NOMO-1 treated with dmso at 0.1 percent for 144 hours (cell line): ENCODE measurements at regions not wholly inside any gene's neighbourhood (a gene's known extent, or its start where the extent isn't known, plus 50 kb on each side); places are given as distances from the start of the nearest gene placed in this dataset.

Experiments
- DNase-seq: peaks from one replicate; lab custom pipeline; 2025; ENCODE audit not compliant: unreplicated experiment; lab: John Stamatoyannopoulos, UW

DNA sequence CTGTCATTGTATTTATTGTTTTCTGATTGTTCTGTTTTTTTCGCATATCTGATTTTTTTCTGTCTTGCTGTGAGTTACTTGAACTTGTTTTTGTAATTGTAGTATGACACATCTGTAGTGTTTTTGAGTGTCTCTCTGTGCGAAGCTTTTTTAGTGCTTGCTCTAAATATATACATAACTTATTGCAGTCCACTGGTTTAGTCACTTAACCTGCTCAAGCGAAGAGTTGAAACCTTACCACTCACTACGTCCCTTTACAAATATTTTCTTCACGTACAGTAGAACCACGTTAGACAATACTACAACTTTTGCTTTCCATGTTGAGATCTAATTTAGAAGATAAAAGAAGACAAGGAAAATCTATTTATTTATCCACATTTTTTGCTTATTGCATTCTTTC, 713.0 kb upstream of the GRM7 start:
- no peak for DNase-seq

DNA sequence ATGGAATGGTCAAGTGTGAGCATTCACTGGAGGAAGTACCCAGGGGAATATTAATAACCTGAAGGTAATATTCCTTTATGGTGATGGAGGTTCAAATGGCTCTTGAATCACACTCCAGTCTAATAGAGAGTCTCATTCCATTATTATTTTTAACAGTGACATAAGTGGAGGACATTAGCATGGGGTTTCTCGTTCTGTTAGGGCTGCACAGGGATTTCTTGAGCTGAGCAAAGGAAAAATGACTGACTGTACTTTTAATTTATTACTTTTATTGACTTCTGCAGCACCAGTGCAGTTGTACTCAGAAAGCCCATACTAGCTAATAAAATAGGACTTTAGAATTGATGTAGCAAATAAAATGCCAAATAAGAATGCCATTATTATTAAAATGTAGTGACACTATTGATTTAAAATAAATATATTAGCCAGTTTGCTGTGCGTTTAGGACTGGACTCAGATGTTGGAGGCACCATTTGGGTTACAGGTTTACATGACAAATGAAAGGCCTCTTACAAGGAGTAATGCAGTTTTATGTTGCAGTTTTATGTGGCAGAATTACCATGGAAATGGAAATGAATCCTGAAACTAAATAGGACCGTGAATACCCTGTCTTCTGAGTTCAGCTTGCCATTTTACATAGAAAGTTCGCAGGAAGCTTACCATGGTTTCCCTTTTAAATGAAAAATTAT, 705.1 kb upstream of the GRM7 start:
- DNase-seq, result no peak

DNA sequence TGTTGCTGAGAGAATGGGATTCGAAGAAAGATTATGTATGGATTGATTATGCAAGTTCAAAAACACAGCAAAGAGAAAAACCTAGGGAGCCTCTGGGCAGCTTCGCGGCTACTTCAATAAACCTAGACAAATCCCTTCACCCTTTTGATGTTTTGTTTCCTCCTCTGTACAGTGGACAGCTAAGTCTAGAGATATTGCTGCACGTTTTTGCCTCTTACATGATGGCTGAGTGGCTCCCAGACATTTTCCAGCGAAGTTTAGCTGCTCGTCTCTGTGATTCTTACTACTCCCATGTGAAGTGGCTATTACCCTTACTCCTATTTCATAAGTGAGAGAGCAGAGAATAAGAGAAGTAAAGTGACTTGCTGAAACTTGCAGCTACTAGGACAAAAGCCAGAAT, 695.0 kb upstream of the GRM7 start:
- DNase-seq, result no peak

DNA sequence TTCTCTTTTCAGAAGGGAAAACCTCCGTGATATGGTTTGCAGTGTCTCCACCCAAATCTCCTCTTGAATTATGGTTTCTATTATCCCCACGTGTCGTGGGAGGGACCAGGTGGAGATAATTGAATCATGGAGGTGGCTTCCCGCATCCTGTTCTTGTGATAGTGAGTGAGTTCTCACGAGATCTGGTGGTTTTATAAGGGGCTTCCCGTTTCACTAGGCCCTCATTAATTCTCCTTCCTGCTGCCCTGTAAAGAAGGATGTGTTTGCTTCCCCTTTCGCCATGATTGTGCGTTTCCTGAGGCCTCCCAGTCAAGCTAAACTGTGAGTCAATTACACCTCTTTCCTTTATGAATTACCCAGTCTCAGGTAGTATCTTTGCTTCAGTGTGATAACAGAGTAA, 692.7 kb upstream of the GRM7 start:
- DNase-seq, result peak; percentile 11

DNA sequence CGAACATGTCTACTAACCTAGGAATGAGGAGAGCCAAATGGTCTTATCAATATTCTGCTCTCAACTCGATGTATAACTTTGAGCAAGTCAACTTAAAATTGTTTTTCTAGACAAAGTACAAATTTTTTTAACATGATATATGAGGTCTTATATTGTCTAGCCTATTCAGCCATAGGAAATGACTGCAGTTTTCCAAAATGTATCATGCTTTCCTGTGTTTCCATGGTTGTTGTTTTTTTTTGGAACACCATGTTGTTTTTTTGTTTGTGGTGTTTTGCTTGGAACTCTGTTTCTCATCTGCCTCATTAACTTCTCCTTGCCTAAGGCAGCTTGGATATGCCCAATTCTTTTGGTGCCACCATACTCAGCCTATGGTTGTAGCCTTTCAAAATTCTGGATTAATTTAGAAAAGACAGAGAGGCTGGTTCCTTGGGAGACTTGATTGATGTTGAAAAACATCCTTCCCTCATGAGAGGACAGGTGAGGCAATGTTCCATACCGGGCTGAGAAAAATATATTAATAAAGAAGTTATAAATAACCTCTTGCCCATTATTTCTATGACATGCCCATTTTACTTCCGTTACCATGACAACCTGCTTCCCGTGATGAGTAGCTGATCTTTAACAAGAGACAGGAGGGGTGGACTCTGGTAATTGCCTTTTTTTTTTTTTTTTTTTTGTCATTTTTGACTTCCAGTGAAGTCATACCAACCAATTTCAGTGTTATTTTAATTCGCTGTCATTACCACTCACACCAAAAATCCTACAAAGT, 687.9 kb upstream of the GRM7 start:
- no peak for DNase-seq

DNA sequence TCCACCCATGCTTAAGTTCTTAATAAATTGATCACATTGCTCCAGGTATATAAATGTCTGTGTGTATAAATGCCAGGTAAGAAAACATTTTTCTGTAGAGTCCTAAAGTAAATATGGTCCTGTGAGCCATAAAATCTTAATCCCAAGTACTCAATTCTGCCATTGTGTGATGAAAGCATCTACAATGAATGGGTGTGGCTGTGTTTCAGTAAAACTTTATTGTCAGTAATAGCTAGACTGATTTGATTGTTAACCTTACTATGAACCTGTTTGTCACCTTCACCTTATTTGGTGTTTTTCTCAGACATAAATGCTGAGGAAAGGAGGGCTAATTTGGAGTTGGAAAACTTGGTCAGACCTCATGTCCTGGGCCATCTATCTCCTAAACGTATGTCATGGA, 683.5 kb upstream of the GRM7 start:
- no peak for DNase-seq

DNA sequence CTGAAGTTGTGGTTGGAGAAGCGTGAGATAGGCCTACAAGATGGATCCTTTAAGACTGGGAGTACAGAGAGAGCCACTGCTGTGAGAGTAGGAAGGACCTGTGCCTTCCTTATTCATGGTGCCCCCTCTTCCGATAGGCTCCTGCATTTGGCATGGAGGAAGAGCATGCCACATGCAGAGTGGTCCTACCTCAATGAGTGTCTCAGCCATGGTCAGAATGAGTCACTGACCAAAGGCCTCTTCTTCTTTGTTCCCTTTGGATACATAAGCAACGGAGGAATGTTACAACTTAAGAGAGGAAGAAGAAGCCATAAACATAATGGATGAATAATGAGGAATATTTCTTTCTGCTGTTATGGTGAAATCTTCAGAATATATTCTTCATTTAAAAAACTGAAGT, 681.2 kb upstream of the GRM7 start:
- no peak for DNase-seq

DNA sequence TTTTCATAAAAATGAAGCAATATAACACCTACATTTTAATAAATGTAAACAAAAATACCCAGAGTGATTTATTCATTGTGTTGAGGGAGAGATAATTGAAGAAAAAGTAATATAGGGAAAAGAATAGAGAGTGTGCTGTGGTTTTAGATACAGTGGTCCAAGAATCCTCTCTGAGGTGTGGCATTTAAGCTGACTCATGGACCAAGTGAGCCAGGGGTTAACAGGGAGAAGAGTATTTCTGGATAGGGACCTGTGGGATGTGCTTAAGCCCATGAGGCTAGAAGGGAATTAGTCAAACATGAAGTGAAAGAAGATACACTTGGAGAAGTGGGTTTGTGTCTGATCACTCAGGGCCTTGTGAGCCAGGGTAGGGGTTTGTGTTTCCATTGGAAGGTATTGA, 680.7 kb upstream of the GRM7 start:
- DNase-seq, result no peak

DNA sequence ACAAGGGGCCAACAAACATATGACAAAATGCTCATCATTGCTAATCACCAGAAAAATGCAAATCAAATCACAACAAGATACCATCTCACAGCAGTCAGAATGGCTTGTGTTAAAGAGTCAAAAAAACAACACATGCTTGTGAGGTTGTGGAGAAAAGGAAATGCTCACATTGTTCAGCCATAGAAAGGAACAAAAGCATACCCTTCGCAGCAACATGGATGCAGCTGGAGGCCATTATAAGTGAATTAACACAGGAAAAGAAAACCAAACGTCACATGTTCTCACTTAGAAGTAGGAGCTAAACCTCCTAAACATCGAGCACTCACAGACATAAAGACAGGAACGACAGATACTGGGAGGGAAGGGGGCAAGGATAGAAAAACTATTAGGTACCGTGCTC, 678.4 kb upstream of the GRM7 start:
- DNase-seq, result no peak

DNA sequence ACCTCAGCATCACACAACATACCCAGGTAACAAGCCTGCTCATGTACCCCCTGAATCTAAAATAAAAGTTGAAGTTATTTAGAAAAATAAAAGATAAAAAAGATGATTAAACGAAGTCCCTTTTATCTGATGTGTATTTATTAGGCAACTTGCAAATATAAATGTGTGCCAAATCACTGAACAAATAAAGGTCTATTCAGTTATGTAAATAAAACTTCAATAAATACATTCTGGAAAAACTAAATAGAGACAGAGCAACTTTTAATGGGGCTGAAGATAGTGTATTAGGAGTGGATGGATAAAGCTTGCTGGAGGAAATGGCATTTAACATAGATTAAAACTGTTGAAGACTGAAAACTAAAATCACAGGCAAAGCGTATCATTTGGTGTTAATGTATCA, 678.0 kb upstream of the GRM7 start:
- no peak for DNase-seq

DNA sequence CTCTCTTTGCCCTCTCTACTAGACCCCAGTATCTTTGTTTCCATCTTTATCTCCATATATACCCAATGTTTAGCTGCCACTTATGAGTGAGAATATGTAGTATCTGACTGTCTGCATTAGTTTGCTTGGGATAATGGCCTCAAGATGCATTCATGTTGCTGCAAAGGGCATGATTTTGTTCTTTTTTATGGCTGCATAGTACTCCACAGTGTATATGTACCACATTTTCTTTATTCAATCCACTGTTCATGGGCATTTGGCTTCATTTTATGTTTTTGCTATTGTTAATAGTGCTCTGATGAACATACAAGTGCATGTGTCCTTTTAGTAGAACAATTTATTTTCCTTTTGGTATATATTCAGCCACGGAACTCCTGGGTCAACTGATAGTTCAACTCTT, 671.5 kb upstream of the GRM7 start:
- no peak for DNase-seq

DNA sequence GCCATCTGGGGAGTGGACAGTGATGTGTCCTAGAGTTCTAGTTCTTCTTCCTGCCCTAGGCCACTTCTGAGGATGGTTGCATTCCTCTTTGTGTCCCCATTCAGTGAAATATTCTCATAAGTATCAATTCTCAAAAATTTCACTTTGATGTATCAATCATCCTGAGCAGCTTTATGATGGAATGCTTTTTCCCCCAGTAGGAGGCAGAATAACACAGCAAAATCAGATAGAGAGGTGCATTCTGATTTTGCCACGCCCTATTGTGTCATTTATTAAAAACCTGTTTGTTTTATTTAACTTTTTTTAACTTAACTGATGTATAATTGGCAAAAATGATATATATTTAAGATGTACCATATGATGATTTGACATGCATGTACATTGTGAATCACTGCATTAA, 656.0 kb upstream of the GRM7 start:
- no peak for DNase-seq

DNA sequence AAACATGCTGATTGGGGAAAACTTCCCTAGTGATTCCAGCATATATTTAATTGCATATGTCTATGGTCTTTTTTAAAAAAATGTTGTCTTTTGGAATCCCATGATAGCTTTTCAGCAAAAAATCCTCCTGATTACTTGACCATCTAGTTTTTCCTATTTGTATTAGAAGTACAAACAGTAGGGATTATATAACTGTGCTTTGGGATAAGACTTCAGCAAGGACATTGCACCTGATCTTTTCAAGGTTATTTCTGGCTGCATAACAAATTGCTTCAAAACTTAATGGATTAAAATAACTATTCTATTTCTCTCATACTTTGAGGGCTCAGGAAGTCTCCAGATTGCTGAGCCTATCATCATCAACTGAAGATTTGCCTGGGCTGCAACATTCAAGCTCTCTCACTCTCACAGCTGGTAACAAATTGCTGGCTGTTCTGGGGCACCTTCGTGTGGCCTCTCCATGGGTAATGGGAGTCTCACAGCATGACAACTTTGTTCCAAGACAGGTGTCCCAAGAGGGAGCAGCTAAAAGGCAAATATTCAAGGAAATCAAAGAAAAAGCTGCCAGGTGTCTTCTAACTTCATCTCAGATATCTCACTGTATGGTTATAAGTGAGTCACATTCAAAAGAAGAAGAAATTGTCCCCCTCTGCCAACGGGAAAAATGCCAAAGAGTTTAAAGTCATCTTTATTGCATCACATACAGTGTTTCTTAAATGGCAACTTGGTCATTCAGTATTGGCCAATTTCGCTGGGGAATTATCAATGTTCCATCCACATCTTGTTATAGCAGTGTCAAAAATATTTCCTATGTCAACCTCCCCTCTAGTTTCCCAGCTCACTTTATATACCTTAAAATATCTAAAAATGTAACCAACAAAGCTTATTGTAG, 644.5 kb upstream of the GRM7 start:
- DNase-seq, result no peak

DNA sequence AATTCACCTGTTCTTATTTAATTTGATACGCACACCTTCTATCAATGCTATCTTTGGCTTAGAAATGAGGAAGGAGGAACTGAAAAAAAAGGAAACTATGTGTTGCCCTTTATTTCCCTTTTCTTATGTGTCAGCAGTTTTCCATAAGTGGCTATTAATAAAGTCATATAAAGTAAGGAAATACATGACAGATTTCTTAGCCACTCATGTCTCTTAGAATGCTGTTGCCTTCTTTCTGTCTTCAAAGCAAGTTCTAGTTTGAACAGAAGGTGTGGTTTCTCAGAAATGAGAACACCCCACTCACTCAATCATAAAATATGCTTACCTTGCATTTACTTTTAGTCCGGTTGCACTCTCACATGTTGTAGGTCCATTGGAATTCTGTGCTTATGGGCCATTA, 640.5 kb upstream of the GRM7 start:
- DNase-seq, result peak; percentile 0

DNA sequence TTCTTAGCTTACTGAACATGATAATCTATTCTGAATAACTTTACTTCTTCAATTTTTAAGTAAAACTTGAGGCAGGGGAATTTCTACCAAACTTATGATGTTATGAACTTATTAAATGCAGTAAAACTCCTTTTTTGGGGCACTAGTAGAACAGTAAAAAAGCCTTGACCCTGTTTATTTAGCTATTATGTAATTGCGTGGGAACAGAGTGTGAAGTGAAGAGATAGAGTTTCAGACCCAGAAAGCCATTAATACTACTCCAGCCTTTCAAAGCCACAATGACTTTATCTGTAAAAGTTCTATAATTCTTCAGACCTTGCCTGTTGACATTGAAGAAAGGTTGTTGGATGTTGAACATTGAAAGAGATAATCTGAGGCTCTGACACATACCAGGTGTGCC, 638.8 kb upstream of the GRM7 start:
- DNase-seq, result no peak

DNA sequence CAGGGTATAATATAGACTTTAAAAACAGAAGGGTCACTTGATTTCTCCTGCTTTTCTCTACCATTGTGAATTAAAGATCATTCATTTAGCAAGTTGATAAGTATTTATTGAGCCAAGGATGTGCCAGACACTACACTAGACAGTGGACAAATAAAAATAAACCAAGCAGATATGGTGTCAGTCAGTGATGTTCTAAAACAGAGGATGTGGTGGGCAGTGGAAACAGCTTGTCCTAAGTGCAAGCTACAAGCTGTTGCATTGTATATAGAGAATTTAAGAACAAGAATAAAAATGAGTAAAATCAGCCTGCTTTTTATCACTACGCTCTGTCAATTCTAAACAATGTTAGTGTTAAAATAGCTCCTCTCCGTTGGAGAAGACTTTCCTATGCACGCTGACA, 637.3 kb upstream of the GRM7 start:
- no peak for DNase-seq

DNA sequence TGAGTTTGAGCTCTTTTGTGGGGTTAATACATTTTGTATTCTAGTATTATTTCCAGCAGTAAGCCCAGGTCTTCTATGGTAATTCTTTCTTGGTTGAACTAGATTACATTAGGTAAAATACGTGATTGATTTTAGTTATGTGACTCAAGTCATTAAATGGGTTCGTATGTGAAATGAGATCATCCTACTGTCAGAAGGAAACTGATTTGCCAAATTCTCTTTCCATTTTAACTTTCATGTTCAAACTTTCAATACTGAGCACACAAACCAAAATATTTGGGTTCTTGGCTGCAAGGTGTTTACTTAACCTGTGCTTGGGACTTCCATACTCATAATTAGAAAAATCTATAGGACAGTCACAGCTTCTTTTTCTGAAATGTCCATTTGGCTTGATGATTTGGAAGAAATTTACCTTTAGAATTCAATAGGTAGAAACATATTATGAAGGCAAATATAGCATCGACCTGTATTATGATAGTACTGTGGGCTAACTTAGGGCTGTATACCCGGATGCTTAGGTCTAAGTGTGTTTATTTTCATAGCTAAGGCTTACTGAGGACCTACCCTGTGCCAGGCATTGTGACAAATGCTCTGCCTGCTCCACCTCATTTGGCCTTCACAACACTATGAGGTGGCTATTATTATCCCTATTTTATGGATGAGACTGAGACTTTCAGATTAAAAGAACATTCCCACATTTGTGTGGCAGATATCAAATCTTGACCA, 631.8 kb upstream of the GRM7 start:
- no peak for DNase-seq

DNA sequence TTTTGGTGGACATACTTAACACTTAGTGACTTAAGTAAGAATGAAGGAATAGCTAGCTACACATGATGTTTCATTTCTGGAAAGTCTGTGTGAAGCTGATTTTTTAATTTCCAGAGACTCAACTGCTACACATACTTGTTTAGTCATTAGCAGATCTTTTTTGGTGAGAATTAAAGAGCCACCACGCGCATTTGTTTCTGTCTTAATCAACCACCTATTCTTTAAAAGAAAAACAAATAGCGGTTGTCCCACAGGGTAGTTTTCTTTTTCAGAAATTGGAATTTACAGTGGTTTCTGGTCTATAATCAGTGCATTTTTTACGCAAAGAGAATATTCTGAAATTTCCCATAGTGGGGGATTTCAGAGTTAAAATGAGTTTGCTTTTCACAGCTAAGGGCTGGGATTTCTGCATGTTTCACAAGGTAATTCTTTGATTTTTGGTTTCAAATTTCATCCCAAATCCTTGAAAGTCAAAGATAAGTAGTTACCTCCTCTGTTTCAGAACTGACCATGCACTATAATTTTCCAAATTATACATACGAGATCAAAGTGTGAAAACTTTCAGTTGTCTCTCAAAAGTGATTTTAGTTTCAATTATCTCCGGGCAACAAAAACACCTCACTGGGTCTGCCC, 631.0 kb upstream of the GRM7 start:
- DNase-seq, result no peak

DNA sequence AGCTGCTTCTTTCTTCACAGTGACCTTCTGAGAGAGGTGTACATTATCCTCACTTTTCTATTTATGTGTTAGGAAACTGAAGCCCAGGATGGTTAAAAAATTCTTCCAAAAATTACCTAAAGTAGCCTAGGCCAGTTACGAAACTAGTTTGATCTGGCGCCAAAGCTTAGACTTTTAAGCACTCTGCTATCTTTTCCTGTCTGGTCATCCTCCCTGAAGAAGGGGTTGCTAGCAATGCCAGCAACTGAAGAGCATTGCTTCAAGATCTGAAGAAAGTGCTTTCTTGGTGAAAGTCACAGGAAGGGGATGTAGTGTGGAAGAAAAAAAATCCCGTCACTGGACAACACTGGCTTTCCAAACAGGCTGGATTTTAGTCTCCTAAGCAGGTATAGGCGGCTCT, 618.8 kb upstream of the GRM7 start:
- DNase-seq, result no peak

DNA sequence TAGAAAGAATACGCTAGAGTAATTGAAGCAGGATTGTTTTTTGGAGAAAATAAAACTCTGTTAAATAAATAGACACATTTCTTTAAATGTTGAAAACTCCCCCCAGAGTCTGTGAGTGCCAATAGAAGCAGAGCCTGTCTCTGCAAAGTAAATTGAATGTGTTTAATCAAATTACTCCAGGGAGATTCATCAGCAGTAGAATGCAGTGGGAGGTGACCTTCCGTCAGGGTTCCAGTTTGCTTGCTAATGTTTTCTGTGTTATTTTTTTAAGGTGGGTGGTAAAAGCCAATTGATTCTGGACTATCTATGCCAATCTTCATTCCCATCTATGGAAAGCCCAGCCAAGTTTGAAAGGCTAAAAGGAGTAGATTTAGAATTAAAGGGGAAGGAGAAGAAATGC, 612.4 kb upstream of the GRM7 start:
- no peak for DNase-seq

DNA sequence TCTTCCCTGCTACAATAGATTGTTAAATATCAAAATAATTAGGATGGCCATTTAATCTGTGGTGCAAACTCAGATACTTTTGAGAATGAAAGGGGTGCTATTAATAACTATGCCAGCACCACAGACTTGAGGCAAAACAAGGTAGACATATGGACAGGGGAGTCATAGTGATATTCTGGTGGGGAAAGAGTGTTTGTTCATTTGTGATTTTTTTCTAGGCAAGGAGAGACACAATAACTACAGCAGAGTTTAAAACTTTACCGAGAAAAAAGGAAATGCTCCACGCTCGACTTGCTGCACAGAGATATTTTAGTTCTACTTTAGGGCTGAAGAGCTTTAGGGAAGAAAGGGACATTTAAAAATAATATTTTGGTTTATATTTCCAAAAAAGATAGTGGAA, 611.2 kb upstream of the GRM7 start:
- DNase-seq, result no peak
